ENCODE measurements at regions not wholly inside any gene's neighbourhood (a gene's known extent, or its start where the extent isn't known, plus 50 kb on each side); places are given as distances from the start of the nearest gene placed in this dataset.

GRCh38 chr1:82260051-82260450, 459.3 kb downstream of the ADGRL2 start:
- Mint-ChIP-seq H3K27me3 (no peaks in the 10 kb centered on the region), H3K36me3 (no peaks in the 10 kb centered on the region), H3K27ac (no peak overlapping the region), H3K4me1 (no peaks in the 10 kb centered on the region), H3K9me3 (peaks cover 0 to 11% (median 0%) of the 10 kb centered on the region in 11 donors), H3K4me3 (no peak overlapping the region)
- H3K9me3 ChIP-seq (ENCODE audit: control insufficient read depth in 2 of 3, low read length in 3 of 3) = no peaks in the 10 kb centered on the region
- DNase-seq (no peak), ATAC-seq (no peak)
- ChIA-PET POLR2A (no interaction called here), CTCF (no interaction called here)
- no peaks in the 10 kb centered on the region for H3K4me1 ChIP-seq (ENCODE audit: control insufficient read depth in 2 of 2, insufficient read depth in 2 of 2, low read length in 2 of 2)
- H3K27ac ChIP-seq (ENCODE audit: low read depth, low read length) = no peak overlapping the region
- intact Hi-C loops (cut with micrococcal nuclease) = no loop called here
- H3K4me3 ChIP-seq (ENCODE audit: low read length) = no peak overlapping the region
- H3K27me3 ChIP-seq (ENCODE audit: control insufficient read depth in 2 of 2, insufficient read depth in 2 of 2, low read length in 2 of 2) = no peaks in the 10 kb centered on the region
- H3K36me3 ChIP-seq (ENCODE audit: control insufficient read depth in 2 of 3, insufficient read depth in 3 of 3, low read length in 3 of 3) = no peaks in the 10 kb centered on the region

GRCh38 chr1:82258887-82259286, 458.2 kb downstream of the ADGRL2 start:
- no peaks in the 10 kb centered on the region for H3K36me3 ChIP-seq (ENCODE audit: control insufficient read depth in 2 of 3, insufficient read depth in 3 of 3, low read length in 3 of 3)
- H3K4me3 ChIP-seq (ENCODE audit: low read length) = no peak overlapping the region
- no peaks in the 10 kb centered on the region for H3K36me3 Mint-ChIP-seq
- peaks cover 0 to 11% (median 0%) of the 10 kb centered on the region in 11 donors for H3K9me3 Mint-ChIP-seq
- H3K4me1 ChIP-seq (ENCODE audit: control insufficient read depth in 2 of 2, insufficient read depth in 2 of 2, low read length in 2 of 2) = no peaks in the 10 kb centered on the region
- H3K27ac Mint-ChIP-seq = no peak overlapping the region
- POLR2A ChIA-PET = no interaction called here
- no peaks in the 10 kb centered on the region for H3K9me3 ChIP-seq (ENCODE audit: control insufficient read depth in 2 of 3, low read length in 3 of 3)
- no peak for ATAC-seq
- intact Hi-C loops (cut with micrococcal nuclease) = no loop called here
- no peaks in the 10 kb centered on the region for H3K27me3 ChIP-seq (ENCODE audit: control insufficient read depth in 2 of 2, insufficient read depth in 2 of 2, low read length in 2 of 2)
- H3K27me3 Mint-ChIP-seq = no peaks in the 10 kb centered on the region
- no peak overlapping the region for H3K27ac ChIP-seq (ENCODE audit: low read depth, low read length)
- CTCF ChIA-PET = no interaction called here
- H3K4me3 Mint-ChIP-seq = no peak overlapping the region
- no peaks in the 10 kb centered on the region for H3K4me1 Mint-ChIP-seq
- DNase-seq = no peak

- no peaks in the 10 kb centered on the region for H3K36me3 ChIP-seq (ENCODE audit: control insufficient read depth in 2 of 3, insufficient read depth in 3 of 3, low read length in 3 of 3)
- Mint-ChIP-seq H3K27me3 (peaks cover 0 to 5% (median 0%) of the 10 kb centered on the region in 5 donors), H3K4me3 (no peak overlapping the region), H3K4me1 (no peaks in the 10 kb centered on the region), H3K27ac (no peak overlapping the region), H3K36me3 (no peaks in the 10 kb centered on the region), H3K9me3 (peaks cover 0 to 7% (median 2%) of the 10 kb centered on the region in 11 donors)
- no peak for ATAC-seq
- no peaks in the 10 kb centered on the region for H3K4me1 ChIP-seq (ENCODE audit: control insufficient read depth in 2 of 2, insufficient read depth in 2 of 2, low read length in 2 of 2)
- intact Hi-C loops (cut with micrococcal nuclease) = no loop called here
- no peaks in the 10 kb centered on the region for H3K9me3 ChIP-seq (ENCODE audit: control insufficient read depth in 2 of 3, low read length in 3 of 3)
- CTCF ChIA-PET = no interaction called here
- no peak for DNase-seq
- no peak overlapping the region for H3K27ac ChIP-seq (ENCODE audit: low read depth, low read length)
- POLR2A ChIA-PET = no interaction called here
- H3K27me3 ChIP-seq (ENCODE audit: control insufficient read depth in 2 of 2, insufficient read depth in 2 of 2, low read length in 2 of 2) = no peaks in the 10 kb centered on the region
- H3K4me3 ChIP-seq (ENCODE audit: low read length) = no peak overlapping the region
Measured at GRCh38 chr1:82246050-82246449, 445.3 kb downstream of the ADGRL2 start.

GRCh38 chr1:82245345-82246014, 444.7 kb downstream of the ADGRL2 start:
- Histone ChIP-seq H3K27ac (ENCODE audit: low read depth, low read length) (no peak overlapping the region), H3K4me3 (ENCODE audit: low read length) (no peak overlapping the region), H3K27me3 (ENCODE audit: control insufficient read depth in 2 of 2, insufficient read depth in 2 of 2, low read length in 2 of 2) (no peaks in the 10 kb centered on the region), H3K36me3 (ENCODE audit: control insufficient read depth in 2 of 3, insufficient read depth in 3 of 3, low read length in 3 of 3) (no peaks in the 10 kb centered on the region), H3K9me3 (ENCODE audit: control insufficient read depth in 2 of 3, low read length in 3 of 3) (no peaks in the 10 kb centered on the region), H3K4me1 (ENCODE audit: control insufficient read depth in 2 of 2, insufficient read depth in 2 of 2, low read length in 2 of 2) (no peaks in the 10 kb centered on the region)
- no peaks in the 10 kb centered on the region for H3K36me3 Mint-ChIP-seq
- H3K4me3 Mint-ChIP-seq = no peak overlapping the region
- intact Hi-C loops (cut with micrococcal nuclease) = no loop called here
- ATAC-seq = no peak
- CTCF ChIA-PET = no interaction called here
- no peaks in the 10 kb centered on the region for H3K4me1 Mint-ChIP-seq
- POLR2A ChIA-PET = no interaction called here
- peaks cover 0 to 12% (median 2%) of the 10 kb centered on the region in 11 donors for H3K9me3 Mint-ChIP-seq
- DNase-seq = no peak
- H3K27ac Mint-ChIP-seq = no peak overlapping the region
- H3K27me3 Mint-ChIP-seq = peaks cover 0 to 5% (median 0%) of the 10 kb centered on the region in 5 donors

GRCh38 chr1:82240571-82240970, 439.8 kb downstream of the ADGRL2 start:
- Mint-ChIP-seq H3K27ac (no peak overlapping the region), H3K9me3 (peaks cover 0 to 20% (median 9%) of the 10 kb centered on the region in 11 donors), H3K36me3 (no peaks in the 10 kb centered on the region), H3K27me3 (peaks cover 0 to 7% (median 0%) of the 10 kb centered on the region in 5 donors), H3K4me3 (no peak overlapping the region), H3K4me1 (no peaks in the 10 kb centered on the region)
- POLR2A ChIA-PET = no interaction called here
- no peaks in the 10 kb centered on the region for H3K36me3 ChIP-seq (ENCODE audit: control insufficient read depth in 2 of 3, insufficient read depth in 3 of 3, low read length in 3 of 3)
- H3K4me3 ChIP-seq (ENCODE audit: low read length) = no peak overlapping the region
- intact Hi-C loops (cut with micrococcal nuclease) = no loop called here
- DNase-seq (no peak), ATAC-seq (no peak)
- H3K9me3 ChIP-seq (ENCODE audit: control insufficient read depth in 2 of 3, low read length in 3 of 3) = no peaks in the 10 kb centered on the region
- CTCF ChIA-PET = no interaction called here
- no peak overlapping the region for H3K27ac ChIP-seq (ENCODE audit: low read depth, low read length)
- H3K27me3 ChIP-seq (ENCODE audit: control insufficient read depth in 2 of 2, insufficient read depth in 2 of 2, low read length in 2 of 2) = no peaks in the 10 kb centered on the region
- H3K4me1 ChIP-seq (ENCODE audit: control insufficient read depth in 2 of 2, insufficient read depth in 2 of 2, low read length in 2 of 2) = no peaks in the 10 kb centered on the region

- H3K27ac Mint-ChIP-seq = no peak overlapping the region
- H3K9me3 Mint-ChIP-seq = peaks cover 0 to 9% (median 2%) of the 10 kb centered on the region in 11 donors
- no peak overlapping the region for H3K27ac ChIP-seq (ENCODE audit: low read depth, low read length)
- DNase-seq (no peak), ATAC-seq (no peak)
- no peaks in the 10 kb centered on the region for H3K9me3 ChIP-seq (ENCODE audit: control insufficient read depth in 2 of 3, low read length in 3 of 3)
- no peaks in the 10 kb centered on the region for H3K27me3 Mint-ChIP-seq
- H3K4me3 ChIP-seq (ENCODE audit: low read length) = no peak overlapping the region
- no peaks in the 10 kb centered on the region for H3K4me1 ChIP-seq (ENCODE audit: control insufficient read depth in 2 of 2, insufficient read depth in 2 of 2, low read length in 2 of 2)
- H3K36me3 ChIP-seq (ENCODE audit: control insufficient read depth in 2 of 3, insufficient read depth in 3 of 3, low read length in 3 of 3) = no peaks in the 10 kb centered on the region
- peaks cover 0 to 2% (median 0%) of the 10 kb centered on the region in 7 donors for H3K4me1 Mint-ChIP-seq
- H3K36me3 Mint-ChIP-seq = no peaks in the 10 kb centered on the region
- H3K27me3 ChIP-seq (ENCODE audit: control insufficient read depth in 2 of 2, insufficient read depth in 2 of 2, low read length in 2 of 2) = no peaks in the 10 kb centered on the region
- no peak overlapping the region for H3K4me3 Mint-ChIP-seq
- intact Hi-C loops (cut with micrococcal nuclease) = no loop called here
- POLR2A ChIA-PET = no interaction called here
- CTCF ChIA-PET = no interaction called here
Measured at GRCh38 chr1:82230667-82231066, 429.9 kb downstream of the ADGRL2 start.

- H3K4me3 Mint-ChIP-seq = no peak overlapping the region
- no peak overlapping the region for H3K4me3 ChIP-seq (ENCODE audit: low read length)
Measured at GRCh38 chr1:82227306-82228095, 426.8 kb downstream of the ADGRL2 start.

More at GRCh38 chr1:82227306-82228095, 426.8 kb downstream of the ADGRL2 start:
- Histone ChIP-seq H3K9me3 (ENCODE audit: control insufficient read depth in 2 of 3, low read length in 3 of 3) (no peaks in the 10 kb centered on the region), H3K27ac (ENCODE audit: low read depth, low read length) (no peak overlapping the region), H3K4me1 (ENCODE audit: control insufficient read depth in 2 of 2, insufficient read depth in 2 of 2, low read length in 2 of 2) (no peaks in the 10 kb centered on the region), H3K36me3 (ENCODE audit: control insufficient read depth in 2 of 3, insufficient read depth in 3 of 3, low read length in 3 of 3) (no peaks in the 10 kb centered on the region), H3K27me3 (ENCODE audit: control insufficient read depth in 2 of 2, insufficient read depth in 2 of 2, low read length in 2 of 2) (no peaks in the 10 kb centered on the region)
- Mint-ChIP-seq H3K27me3 (no peaks in the 10 kb centered on the region), H3K4me1 (peaks cover 0 to 2% (median 0%) of the 10 kb centered on the region in 7 donors), H3K9me3 (peaks cover 0 to 2% (median 0%) of the 10 kb centered on the region in 11 donors), H3K36me3 (no peaks in the 10 kb centered on the region), H3K27ac (no peak overlapping the region)
- POLR2A ChIA-PET = no interaction called here
- CTCF ChIA-PET = no interaction called here
- intact Hi-C loops (cut with micrococcal nuclease) = no loop called here
- ATAC-seq (no peak), DNase-seq (no peak)
